HG03196 (cell line): ENCODE measurements at regions not wholly inside any gene's neighbourhood (a gene's known extent, or its start where the extent isn't known, plus 50 kb on each side); places are given as distances from the start of the nearest gene placed in this dataset.
"Not testable (repeated sequence)": the region's sequence is repeated elsewhere in the genome, so short reads cannot be mapped to it uniquely, and the experiment has no call there.

Experiments used
- ATAC-seq: cut with Tn5 transposase; IDR thresholded peaks from one replicate; pipeline ENCODE4 v1.9.1; 2021; ENCODE audit not compliant: unreplicated experiment

GRCh38 chr2:3116371-3116770 is 261.2 kb downstream of the EIPR1 start:
- ATAC-seq, result no peak

DNA sequence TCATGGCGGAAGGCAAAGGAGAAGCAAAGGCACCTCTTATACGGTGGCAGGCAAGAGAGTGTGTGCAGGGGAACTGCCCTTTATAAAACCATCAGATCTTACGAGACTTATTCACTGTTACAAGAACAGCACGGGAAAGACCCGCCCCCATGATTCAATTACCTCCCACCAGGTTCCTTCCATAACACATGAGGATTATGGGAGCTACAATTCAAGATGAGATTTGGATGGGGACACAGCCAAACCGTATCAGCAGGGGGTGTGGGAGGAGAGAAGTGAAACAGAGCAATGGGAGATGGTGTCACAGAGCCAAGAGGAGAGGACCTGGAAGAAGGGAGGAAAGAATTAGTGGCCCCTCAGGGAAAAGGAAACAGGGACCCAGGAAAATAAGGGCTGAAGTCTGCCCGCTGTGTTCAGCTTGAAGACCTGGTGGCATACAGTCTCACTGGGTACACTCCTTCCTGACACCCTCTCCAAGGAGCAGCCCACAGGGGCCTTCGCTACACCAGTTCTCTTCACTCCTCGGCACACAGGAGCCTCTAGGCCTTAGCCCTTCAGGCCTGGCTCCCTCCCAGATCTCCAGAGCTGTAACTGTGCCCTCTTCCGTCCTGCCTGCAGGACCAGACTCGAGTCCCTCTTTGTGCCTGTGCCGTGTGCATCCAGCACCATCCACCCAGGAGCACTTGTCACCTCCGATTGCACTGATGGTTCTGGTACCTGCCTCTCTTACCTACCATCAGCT is 262.1 kb downstream of the EIPR1 start:
- ATAC-seq, result no peak

- ATAC-seq, result no peak
Observed at GRCh38 chr2:3114406-3115185, 263.0 kb downstream of the EIPR1 start.

- ATAC-seq, result no peak
Observed at GRCh38 chr2:3113769-3114168, 263.8 kb downstream of the EIPR1 start.

DNA sequence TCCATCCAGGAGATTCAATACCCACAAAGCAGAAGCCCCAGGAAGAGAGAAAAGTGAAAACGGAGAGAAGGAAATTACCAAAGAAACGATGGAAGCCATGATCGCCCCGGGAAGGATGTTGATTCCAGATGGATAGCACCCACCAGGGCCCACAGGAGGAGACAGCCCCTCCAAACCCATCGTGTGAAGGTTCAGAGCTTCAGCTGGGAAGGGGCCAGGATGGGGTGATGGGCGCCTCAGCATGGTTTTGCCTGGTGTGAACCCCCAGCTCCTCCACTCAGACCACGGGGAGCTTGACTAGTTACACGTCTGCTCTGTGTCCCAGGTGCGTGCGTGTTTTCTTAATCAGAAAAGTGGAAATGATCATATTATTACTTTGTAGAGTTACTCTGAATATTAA is 264.5 kb downstream of the EIPR1 start:
- no peak for ATAC-seq

DNA sequence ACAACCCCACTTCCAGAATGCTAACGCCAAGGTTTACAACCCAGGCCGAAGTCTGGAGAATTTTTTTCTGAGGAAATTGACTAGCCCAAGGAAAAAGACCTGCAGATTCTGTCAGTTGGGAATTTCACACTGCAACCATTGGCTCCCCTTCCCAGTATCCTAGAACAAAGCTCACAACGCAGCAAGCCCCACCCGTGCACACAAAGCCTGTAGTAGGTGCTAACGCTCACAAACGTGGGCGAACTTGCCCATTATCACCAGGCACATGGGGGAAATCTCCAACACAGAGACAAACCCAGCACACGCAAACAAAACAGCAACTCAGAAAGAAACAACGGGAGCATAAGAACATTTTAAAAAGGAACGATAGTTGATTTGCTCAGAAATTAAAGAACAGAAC is 265.1 kb downstream of the EIPR1 start:
- ATAC-seq, result no peak

DNA sequence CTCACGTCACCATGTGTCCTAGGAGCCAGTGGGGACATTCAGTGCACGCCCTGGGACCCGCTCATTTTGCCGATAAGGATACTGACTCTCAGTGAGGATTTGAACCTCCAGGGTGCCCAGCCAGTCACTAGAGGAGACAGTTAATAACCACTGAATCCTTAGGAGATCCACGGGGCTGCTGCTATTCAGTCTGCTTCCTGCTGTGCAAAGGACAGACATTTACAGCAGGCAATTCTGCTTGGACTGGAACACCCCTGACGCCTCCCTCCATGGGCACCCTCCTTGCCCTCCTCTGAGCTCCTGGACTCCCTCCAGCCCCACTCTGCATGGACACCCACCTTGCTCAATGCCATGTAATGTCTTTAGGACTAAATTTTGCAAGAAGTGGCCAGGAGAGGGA is 265.5 kb downstream of the EIPR1 start:
- ATAC-seq, result no peak

DNA sequence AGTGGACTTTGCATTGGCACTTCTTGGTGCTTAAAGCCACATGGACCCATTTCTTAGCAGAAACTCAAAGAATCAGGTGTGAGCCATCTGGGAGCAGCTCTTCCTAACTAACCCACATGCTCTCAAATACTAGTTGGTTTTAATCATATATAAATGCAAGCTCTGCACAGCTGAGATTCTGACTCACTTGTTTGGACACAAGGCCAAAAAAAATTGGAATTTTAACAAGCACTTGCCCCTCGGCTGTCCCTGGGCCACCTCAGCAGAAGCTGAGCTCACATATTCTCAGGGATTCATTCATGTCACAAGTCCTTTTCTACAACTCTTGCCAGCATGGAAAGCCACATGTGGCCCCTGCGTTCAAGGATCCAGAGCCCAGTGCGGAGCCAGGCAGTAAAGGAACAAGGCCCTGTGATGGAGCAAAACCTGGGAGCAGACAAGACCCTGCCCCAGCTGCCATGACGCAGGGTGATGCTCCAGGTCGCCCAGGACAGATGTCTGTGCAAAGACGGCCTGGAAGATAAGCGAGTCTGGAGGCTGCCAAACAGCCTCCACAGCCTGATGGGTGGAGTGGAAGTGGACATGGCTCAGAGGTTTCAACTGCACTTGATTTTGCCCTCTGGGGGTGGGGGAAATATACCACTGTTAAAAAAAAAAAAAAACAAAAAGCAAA is 266.5 kb downstream of the EIPR1 start:
- no peak for ATAC-seq

- no peak for ATAC-seq
Observed at GRCh38 chr2:3110555-3110954, 267.1 kb downstream of the EIPR1 start.

DNA sequence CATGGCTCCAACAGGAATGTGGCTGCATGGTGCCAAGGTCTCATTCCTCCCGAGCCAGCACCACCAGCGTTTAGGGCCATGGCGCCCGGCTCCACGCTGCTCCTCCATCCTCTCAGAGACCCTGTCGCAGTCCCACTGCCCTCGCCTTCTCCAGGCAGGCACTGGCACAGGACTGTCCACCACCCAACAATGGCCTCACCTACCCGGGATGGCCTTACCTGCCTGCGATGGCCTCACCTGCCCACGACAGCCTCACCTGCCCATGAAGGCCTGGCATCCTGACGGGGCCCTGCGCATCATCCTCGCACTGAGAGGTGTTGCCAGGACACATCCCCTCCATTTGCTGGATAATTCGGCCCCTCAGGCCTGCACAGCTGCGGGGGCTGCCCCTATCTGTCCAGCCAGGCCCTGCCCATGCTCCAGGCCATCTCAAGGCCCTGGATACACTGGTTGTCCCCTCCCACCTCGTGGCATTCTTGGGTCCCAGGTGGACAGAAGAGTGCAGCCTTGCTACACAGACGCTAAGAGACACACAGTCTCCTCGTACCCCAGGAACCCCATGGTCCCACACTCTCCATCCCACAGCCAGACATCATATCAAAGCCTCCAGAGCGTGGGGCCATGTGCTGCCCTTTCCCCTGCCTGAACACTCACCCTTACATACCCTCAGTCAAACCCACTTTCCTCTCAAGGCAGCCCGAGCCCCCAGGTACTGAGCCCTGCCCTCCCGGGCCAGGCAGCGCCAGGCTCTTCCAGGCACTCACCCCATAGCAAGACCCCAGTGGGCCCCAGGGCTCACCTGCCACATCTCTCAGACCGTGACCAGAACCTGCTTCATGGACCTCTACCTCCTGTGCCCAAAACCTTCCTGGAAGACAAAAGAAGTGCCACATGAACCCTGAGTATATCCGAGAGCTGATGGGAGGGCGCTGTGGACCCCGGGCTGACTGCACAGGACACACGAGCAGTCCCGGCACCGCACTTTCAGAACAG is 268.6 kb downstream of the EIPR1 start:
- no peak for ATAC-seq

- ATAC-seq, result no peak
Observed at GRCh38 chr2:3108105-3108504, 269.5 kb downstream of the EIPR1 start.

DNA sequence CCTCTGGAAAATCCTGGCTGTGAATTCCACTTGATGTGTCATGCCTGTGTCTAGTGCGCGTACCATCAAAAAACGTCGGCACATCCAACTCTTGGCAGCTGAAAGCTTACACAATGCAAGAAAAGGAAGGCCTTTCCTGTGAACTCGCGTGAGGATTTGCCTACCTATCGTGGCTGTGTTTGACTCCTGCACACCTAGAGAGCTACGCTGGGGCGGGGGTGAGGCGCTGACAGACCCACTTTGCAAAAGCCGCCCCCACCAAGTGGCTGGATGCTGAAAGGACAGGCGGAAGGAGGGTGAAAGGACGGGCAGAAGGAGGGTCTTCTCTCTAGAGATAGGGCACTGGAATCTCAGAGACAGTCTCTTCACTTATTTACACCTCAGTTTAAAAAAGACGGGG is 270.1 kb downstream of the EIPR1 start:
- ATAC-seq, result no peak

DNA sequence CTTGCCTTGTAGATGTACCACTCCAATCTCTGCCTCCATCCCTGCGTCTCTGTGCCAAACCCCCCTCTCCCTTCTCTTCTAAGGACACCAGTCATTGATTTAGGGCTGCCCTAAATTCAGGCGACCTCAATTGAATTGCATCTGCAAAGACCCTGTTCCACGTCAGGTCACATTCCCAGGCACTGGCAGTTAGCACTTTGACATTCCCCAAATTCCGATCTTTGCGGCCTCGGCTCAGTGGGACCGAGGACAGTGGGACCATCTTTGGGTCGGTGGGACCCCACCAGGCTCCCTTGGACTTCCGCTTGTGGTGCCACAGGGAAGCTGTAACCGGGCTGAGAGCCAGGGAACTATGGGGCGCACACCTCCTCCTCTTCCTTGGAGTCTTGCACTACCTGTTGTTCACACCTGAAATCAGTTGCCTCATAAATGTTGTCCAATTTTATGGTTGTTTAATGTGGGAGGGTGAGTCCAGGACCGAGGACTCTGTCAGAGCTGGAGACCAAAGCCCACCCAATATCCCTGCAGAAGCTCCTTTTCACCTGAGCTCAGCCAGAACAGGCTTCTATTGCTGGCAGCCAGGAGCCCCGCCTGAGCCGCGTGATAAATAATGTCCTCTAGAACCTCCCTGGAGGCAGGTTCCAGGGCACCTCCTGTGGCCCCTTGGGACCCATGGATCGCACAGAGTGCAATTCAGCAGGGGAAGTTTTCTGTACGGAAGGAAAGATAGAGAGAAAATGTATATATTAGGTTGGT is 271.6 kb downstream of the EIPR1 start:
- ATAC-seq, result no peak

DNA sequence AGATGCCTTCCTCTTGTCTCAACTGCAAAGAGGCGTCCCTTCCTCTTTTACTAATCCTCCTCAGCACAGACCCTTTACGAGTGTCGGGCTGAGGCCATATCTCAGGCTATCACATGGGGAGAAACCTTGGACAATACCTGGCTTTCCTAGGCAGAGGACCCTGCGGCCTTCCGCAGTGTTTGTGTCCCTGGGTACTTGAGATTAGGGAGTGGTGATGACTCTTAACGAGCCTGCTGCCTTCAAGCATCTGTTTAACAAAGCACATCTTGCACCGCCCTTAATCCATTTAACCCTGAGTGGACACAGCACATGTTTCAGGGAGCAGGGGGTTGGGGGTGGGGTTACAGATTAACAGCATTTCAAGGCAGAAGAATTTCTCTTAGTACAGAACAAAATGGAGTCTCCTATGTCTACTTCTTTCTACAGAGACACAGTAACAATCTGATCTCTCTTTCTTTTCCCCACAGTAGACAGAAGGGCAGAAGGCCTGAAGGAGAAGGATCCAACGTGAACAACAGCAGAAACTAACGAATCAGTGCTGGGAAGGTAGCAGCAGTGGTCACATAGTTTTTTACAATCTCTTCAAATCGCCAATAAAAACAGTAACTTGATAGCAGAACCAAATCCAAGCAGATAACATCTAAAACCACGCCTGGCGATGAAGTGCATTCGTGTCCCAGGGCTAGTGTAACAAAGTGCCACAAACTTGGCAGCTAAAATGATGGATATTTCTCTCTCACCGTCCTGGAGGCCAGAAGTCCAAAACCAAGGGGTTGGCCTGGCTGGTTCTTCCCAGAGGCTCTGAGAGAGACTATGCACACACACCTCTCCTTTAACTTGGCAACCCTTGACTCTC is 272.4 kb downstream of the EIPR1 start:
- ATAC-seq, result not testable (repeated sequence)

- no peak for ATAC-seq
Observed at GRCh38 chr2:3104261-3104660, 273.4 kb downstream of the EIPR1 start.

DNA sequence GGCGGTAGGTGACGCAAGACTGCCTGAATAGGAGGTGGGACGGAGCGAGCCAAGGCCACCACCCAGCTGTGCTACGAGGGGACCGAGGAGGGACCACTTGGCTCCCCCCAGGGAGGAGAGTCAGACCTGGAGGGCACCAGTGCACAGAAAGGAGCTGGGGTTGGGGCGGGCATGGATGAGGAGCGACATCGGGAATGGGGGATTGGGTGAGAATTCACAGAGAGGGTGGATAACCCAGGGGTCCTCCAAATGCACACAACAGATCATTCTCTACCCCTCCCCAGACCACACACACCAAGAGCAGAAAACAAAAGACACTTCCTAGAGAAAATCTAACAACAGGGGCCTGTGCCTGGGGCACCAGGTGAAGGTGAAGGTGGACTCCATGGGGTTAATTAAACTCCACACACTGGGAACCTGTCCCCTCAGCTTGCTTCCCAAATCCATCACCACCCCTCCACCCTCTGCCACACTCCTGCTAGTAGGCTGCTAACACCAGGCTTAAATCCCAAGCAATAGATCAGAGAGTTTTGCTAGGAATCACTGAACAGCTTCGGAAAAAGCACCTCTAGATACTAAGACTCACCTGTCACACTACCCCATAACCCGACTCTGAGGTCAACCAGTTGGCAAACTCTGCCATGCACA is 274.6 kb downstream of the EIPR1 start:
- ATAC-seq, result no peak

GRCh38 chr2:3102081-3102921 is 275.3 kb downstream of the EIPR1 start:
- no peak for ATAC-seq
